HEK293 (cell line): ENCODE measurements at regions not wholly inside any gene's neighbourhood (a gene's known extent, or its start where the extent isn't known, plus 50 kb on each side); places are given as distances from the start of the nearest gene placed in this dataset.

Source experiments
- SP2 ChIP-seq: fragments of 450-650 bp; formaldehyde crosslinking; IDR thresholded peaks from 2 replicates; pipeline ENCODE4 v1.5.1; 2016; ENCODE audit warnings: missing biosample characterization, missing genetic modification characterization
- ZFP37 ChIP-seq: fragments of 450-650 bp; formaldehyde crosslinking; IDR thresholded peaks from 2 replicates; pipeline ENCODE4 v1.5.1; 2016; ENCODE audit warnings: missing biosample characterization, missing genetic modification characterization
- ZNF10 ChIP-seq: fragments of 450-650 bp; formaldehyde crosslinking; IDR thresholded peaks from 2 replicates; pipeline ENCODE4 v1.5.1; 2017; ENCODE audit warnings: missing biosample characterization, missing genetic modification characterization
- ZNF561 ChIP-seq: fragments of 450-650 bp; IDR thresholded peaks from 2 replicates; pipeline ENCODE4 v1.5.1; 2018; ENCODE audit warnings: missing biosample characterization, missing genetic modification characterization, borderline replicate concordance
- TF ChIP-seq, protein P1 (sequence below): fragments of 450-650 bp; formaldehyde crosslinking; IDR thresholded peaks from 2 replicates; pipeline ENCODE4 v1.5.1; 2016; ENCODE audit warnings: missing biosample characterization, missing genetic modification characterization
- TF ChIP-seq, protein P2 (sequence below): fragments of 450-650 bp; IDR thresholded peaks from 2 replicates; pipeline ENCODE4 v1.5.1; 2018; ENCODE audit warnings: missing biosample characterization, mild to moderate bottlenecking, missing genetic modification characterization
- TF ChIP-seq, protein P3 (sequence below): fragments of 450-650 bp; formaldehyde crosslinking; IDR thresholded peaks from 2 replicates; pipeline ENCODE4 v1.5.1; 2016; ENCODE audit warnings: missing biosample characterization, missing genetic modification characterization
- TF ChIP-seq, protein P4 (sequence below): fragments of 450-650 bp; IDR thresholded peaks from 2 replicates; pipeline ENCODE4 v1.5.1; 2018; ENCODE audit warnings: missing biosample characterization, missing genetic modification characterization

DNA sequence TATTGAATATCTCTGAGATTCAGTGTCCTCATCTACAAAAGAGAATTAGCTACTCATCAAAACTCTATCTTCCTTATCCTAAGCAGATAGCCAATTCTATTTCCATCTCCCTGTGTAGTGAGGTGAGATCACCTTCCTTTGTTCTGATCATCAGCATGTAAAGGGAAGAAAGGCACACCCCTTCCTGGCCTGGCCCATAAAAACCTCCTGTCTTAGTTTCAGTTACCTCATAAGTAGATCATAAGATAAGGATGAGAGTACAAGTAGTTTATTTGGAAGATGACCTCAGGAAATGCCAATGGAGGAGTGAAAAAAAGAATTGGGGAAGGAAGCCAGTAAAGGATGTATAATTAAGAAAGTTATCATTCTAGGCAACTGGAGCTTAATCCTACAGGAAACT is 114.5 kb upstream of the GADL1 start:
- TF ChIP-seq ZFP37 (tag by site-specific recombination), result no peak
- TF ChIP-seq, protein P1, sequence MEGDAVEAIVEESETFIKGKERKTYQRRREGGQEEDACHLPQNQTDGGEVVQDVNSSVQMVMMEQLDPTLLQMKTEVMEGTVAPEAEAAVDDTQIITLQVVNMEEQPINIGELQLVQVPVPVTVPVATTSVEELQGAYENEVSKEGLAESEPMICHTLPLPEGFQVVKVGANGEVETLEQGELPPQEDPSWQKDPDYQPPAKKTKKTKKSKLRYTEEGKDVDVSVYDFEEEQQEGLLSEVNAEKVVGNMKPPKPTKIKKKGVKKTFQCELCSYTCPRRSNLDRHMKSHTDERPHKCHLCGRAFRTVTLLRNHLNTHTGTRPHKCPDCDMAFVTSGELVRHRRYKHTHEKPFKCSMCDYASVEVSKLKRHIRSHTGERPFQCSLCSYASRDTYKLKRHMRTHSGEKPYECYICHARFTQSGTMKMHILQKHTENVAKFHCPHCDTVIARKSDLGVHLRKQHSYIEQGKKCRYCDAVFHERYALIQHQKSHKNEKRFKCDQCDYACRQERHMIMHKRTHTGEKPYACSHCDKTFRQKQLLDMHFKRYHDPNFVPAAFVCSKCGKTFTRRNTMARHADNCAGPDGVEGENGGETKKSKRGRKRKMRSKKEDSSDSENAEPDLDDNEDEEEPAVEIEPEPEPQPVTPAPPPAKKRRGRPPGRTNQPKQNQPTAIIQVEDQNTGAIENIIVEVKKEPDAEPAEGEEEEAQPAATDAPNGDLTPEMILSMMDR (tag by site-specific recombination), result no peak
- TF ChIP-seq ZNF561 (tag by site-specific recombination), result no peak
- no peak for TF ChIP-seq SP2 (tag by site-specific recombination)
- TF ChIP-seq, protein P2, sequence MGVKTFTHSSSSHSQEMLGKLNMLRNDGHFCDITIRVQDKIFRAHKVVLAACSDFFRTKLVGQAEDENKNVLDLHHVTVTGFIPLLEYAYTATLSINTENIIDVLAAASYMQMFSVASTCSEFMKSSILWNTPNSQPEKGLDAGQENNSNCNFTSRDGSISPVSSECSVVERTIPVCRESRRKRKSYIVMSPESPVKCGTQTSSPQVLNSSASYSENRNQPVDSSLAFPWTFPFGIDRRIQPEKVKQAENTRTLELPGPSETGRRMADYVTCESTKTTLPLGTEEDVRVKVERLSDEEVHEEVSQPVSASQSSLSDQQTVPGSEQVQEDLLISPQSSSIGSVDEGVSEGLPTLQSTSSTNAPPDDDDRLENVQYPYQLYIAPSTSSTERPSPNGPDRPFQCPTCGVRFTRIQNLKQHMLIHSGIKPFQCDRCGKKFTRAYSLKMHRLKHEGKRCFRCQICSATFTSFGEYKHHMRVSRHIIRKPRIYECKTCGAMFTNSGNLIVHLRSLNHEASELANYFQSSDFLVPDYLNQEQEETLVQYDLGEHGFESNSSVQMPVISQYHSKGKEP, result no peak
- TF ChIP-seq, protein P3, sequence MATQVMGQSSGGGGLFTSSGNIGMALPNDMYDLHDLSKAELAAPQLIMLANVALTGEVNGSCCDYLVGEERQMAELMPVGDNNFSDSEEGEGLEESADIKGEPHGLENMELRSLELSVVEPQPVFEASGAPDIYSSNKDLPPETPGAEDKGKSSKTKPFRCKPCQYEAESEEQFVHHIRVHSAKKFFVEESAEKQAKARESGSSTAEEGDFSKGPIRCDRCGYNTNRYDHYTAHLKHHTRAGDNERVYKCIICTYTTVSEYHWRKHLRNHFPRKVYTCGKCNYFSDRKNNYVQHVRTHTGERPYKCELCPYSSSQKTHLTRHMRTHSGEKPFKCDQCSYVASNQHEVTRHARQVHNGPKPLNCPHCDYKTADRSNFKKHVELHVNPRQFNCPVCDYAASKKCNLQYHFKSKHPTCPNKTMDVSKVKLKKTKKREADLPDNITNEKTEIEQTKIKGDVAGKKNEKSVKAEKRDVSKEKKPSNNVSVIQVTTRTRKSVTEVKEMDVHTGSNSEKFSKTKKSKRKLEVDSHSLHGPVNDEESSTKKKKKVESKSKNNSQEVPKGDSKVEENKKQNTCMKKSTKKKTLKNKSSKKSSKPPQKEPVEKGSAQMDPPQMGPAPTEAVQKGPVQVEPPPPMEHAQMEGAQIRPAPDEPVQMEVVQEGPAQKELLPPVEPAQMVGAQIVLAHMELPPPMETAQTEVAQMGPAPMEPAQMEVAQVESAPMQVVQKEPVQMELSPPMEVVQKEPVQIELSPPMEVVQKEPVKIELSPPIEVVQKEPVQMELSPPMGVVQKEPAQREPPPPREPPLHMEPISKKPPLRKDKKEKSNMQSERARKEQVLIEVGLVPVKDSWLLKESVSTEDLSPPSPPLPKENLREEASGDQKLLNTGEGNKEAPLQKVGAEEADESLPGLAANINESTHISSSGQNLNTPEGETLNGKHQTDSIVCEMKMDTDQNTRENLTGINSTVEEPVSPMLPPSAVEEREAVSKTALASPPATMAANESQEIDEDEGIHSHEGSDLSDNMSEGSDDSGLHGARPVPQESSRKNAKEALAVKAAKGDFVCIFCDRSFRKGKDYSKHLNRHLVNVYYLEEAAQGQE (tag by site-specific recombination), result no peak
- TF ChIP-seq, protein P4, sequence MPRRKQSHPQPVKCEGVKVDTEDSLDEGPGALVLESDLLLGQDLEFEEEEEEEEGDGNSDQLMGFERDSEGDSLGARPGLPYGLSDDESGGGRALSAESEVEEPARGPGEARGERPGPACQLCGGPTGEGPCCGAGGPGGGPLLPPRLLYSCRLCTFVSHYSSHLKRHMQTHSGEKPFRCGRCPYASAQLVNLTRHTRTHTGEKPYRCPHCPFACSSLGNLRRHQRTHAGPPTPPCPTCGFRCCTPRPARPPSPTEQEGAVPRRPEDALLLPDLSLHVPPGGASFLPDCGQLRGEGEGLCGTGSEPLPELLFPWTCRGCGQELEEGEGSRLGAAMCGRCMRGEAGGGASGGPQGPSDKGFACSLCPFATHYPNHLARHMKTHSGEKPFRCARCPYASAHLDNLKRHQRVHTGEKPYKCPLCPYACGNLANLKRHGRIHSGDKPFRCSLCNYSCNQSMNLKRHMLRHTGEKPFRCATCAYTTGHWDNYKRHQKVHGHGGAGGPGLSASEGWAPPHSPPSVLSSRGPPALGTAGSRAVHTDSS (tag by site-specific recombination), result no peak
- TF ChIP-seq ZNF10 (tag by site-specific recombination), result no peak
